Coronary artery (tissue), 2 donors: ENCODE measurements at regions not wholly inside any gene's neighbourhood (a gene's known extent, or its start where the extent isn't known, plus 50 kb on each side); places are given as distances from the start of the nearest gene placed in this dataset.

Source experiments
- DNase-seq: peaks from one replicate; pipeline ENCODE4 v3.0.0-alpha.2; 2017; ENCODE audit warnings: low spot score
- H3K27ac ChIP-seq, 2 donors: fragments of 200-600 bp; sonication (generic); one replicate each; pipeline ENCODE4 v1.5.1; 2016 to 2019
- H3K4me3 ChIP-seq: fragments of 200-600 bp; sonication (generic); 2 replicates; pipeline ENCODE4 v1.5.1; 2016; ENCODE audit warnings: mild to moderate bottlenecking, moderate library complexity
- CTCF ChIP-seq: fragments of 200-600 bp; sonication (generic); IDR thresholded peaks from one replicate; pipeline ENCODE4 v1.5.1; 2019; ENCODE audit warnings: antibody characterized with exemption

GRCh38 chr11:45457649-45458048 lies 171.5 kb upstream of the SYT13 start:
- Histone ChIP-seq H3K27ac (no peak overlapping the region), H3K4me3 (no peak overlapping the region)
- TF ChIP-seq CTCF = no peak
- no peak for DNase-seq

- no peak for DNase-seq
- TF ChIP-seq CTCF = no peak
- no peak overlapping the region for H3K4me3 ChIP-seq
- no peak overlapping the region for H3K27ac ChIP-seq
Observed at GRCh38 chr11:45456686-45457085, 170.5 kb upstream of the SYT13 start.

- no peak for DNase-seq
- Histone ChIP-seq H3K27ac (no peak overlapping the region), H3K4me3 (no peak overlapping the region)
- TF ChIP-seq CTCF = no peak
Observed at GRCh38 chr11:45455536-45455935, 169.4 kb upstream of the SYT13 start.

- TF ChIP-seq CTCF = no peak
- no peak for DNase-seq
- H3K27ac ChIP-seq = no peak overlapping the region
- no peak overlapping the region for H3K4me3 ChIP-seq
Observed at GRCh38 chr11:45454917-45455401, 168.8 kb upstream of the SYT13 start.

GRCh38 chr11:45453721-45454120 lies 167.6 kb upstream of the SYT13 start:
- no peak for TF ChIP-seq CTCF
- H3K4me3 ChIP-seq = no peak overlapping the region

GRCh38 chr11:45451766-45452440 lies 165.8 kb upstream of the SYT13 start:
- no peak for TF ChIP-seq CTCF
- H3K27ac ChIP-seq = no peak overlapping the region
- DNase-seq = no peak
- H3K4me3 ChIP-seq = no peak overlapping the region

More at GRCh38 chr11:45453721-45454120, 167.6 kb upstream of the SYT13 start:
- no peak overlapping the region for H3K27ac ChIP-seq
- no peak for DNase-seq

GRCh38 chr11:45450189-45450588 lies 164.0 kb upstream of the SYT13 start:
- DNase-seq = no peak

More at GRCh38 chr11:45450189-45450588, 164.0 kb upstream of the SYT13 start:
- Histone ChIP-seq H3K4me3 (no peak overlapping the region), H3K27ac (no peak overlapping the region)
- no peak for TF ChIP-seq CTCF
